ENCODE measurements at regions not wholly inside any gene's neighbourhood (a gene's known extent, or its start where the extent isn't known, plus 50 kb on each side); places are given as distances from the start of the nearest gene placed in this dataset.
"Not testable (repeated sequence)": the region's sequence is repeated elsewhere in the genome, so short reads cannot be mapped to it uniquely, and the experiment has no call there.

- H3K27ac ChIP-seq (ENCODE audit: low read length): no peak overlapping the region
- intact Hi-C loops (cut with micrococcal nuclease): no loop called here
- TF ChIP-seq, protein P1, sequence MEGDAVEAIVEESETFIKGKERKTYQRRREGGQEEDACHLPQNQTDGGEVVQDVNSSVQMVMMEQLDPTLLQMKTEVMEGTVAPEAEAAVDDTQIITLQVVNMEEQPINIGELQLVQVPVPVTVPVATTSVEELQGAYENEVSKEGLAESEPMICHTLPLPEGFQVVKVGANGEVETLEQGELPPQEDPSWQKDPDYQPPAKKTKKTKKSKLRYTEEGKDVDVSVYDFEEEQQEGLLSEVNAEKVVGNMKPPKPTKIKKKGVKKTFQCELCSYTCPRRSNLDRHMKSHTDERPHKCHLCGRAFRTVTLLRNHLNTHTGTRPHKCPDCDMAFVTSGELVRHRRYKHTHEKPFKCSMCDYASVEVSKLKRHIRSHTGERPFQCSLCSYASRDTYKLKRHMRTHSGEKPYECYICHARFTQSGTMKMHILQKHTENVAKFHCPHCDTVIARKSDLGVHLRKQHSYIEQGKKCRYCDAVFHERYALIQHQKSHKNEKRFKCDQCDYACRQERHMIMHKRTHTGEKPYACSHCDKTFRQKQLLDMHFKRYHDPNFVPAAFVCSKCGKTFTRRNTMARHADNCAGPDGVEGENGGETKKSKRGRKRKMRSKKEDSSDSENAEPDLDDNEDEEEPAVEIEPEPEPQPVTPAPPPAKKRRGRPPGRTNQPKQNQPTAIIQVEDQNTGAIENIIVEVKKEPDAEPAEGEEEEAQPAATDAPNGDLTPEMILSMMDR (IDR thresholded peaks at IDR 0.05): no peak
- ATAC-seq: no peak
- H3K4me3 ChIP-seq (ENCODE audit: low read length): no peak overlapping the region
- peaks cover 23 to 42% of the 10 kb centered on the region in 2 donors for H3K9me3 Mint-ChIP-seq
- WGBS (ENCODE audit: insufficient coverage): no CpG with 5 or more reads among the region's 1 CpG
- no peaks in the 10 kb centered on the region for H3K4me1 Mint-ChIP-seq
- no peaks in the 10 kb centered on the region for H3K4me1 ChIP-seq (ENCODE audit: control insufficient read depth, insufficient read depth, low read length)
- H3K27me3 ChIP-seq (ENCODE audit: control insufficient read depth, insufficient read depth, low read length): no peaks in the 10 kb centered on the region
- H3K36me3 Mint-ChIP-seq: peaks cover 22% of the 10 kb centered on the region
- no peak overlapping the region for H3K4me3 Mint-ChIP-seq
- peaks cover 16% of the 10 kb centered on the region for H3K9me3 ChIP-seq (ENCODE audit: control insufficient read depth, insufficient read depth, low read length)
- no peaks in the 10 kb centered on the region for H3K36me3 ChIP-seq (ENCODE audit: control insufficient read depth, insufficient read depth, low read length)
- no peak for DNase-seq
- H3K27ac Mint-ChIP-seq: no peak overlapping the region
- H3K27me3 Mint-ChIP-seq (ENCODE audit: low read depth in 2 of 2): no peaks in the 10 kb centered on the region
Observed at GRCh38 chr5:30438785-30439184, 754.7 kb upstream of the CDH6 start.

DNA sequence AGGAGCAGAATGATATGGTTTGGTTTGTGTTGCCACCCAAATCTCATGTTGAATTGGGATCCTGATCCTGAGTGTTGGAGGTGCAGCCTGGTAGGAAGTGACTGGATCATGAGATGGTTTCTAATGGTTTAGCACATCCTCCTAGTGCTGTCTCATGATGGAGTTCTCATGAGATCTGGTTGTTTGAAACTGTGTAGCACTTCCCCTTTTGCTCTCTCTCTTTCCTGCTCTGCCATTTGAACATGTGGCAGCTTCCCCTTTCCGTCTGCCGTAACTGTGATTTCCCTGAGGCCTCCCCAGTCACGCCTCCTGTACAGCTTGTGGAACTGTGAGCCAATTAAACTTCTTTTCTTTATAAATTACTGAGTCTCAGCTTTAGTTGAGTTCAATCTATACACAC is 756.8 kb upstream of the CDH6 start:
- no peaks in the 10 kb centered on the region for H3K27me3 Mint-ChIP-seq (ENCODE audit: low read depth in 2 of 2)
- no peak for DNase-seq
- Histone ChIP-seq H3K9me3 (ENCODE audit: control insufficient read depth, insufficient read depth, low read length) (peaks cover 16% of the 10 kb centered on the region), H3K27ac (ENCODE audit: low read length) (no peak overlapping the region), H3K36me3 (ENCODE audit: control insufficient read depth, insufficient read depth, low read length) (no peaks in the 10 kb centered on the region), H3K4me3 (ENCODE audit: low read length) (no peak overlapping the region), H3K27me3 (ENCODE audit: control insufficient read depth, insufficient read depth, low read length) (no peaks in the 10 kb centered on the region), H3K4me1 (ENCODE audit: control insufficient read depth, insufficient read depth, low read length) (no peaks in the 10 kb centered on the region)
- 0% methylated on average over 3 of the region's 3 CpGs for WGBS (ENCODE audit: insufficient coverage)
- intact Hi-C loops (cut with micrococcal nuclease): no loop called here
- ATAC-seq: no peak
- TF ChIP-seq, protein P1 (IDR thresholded peaks at IDR 0.05): no peak
- peaks cover 11% of the 10 kb centered on the region for H3K36me3 Mint-ChIP-seq
- peaks cover 20 to 38% of the 10 kb centered on the region in 2 donors for H3K9me3 Mint-ChIP-seq
- no peaks in the 10 kb centered on the region for H3K4me1 Mint-ChIP-seq
- no peak overlapping the region for H3K4me3 Mint-ChIP-seq
- no peak overlapping the region for H3K27ac Mint-ChIP-seq

GRCh38 chr5:30428866-30429407 is 764.5 kb upstream of the CDH6 start:
- H3K9me3 ChIP-seq (ENCODE audit: control insufficient read depth, insufficient read depth, low read length); H3K4me3 Mint-ChIP-seq; H3K4me1 Mint-ChIP-seq; intact Hi-C loops (cut with micrococcal nuclease); H3K27me3 Mint-ChIP-seq (ENCODE audit: low read depth in 2 of 2); H3K36me3 ChIP-seq (ENCODE audit: control insufficient read depth, insufficient read depth, low read length); H3K27ac ChIP-seq (ENCODE audit: low read length); H3K27ac Mint-ChIP-seq; H3K36me3 Mint-ChIP-seq; H3K27me3 ChIP-seq (ENCODE audit: control insufficient read depth, insufficient read depth, low read length); DNase-seq; H3K4me3 ChIP-seq (ENCODE audit: low read length); ATAC-seq; H3K4me1 ChIP-seq (ENCODE audit: control insufficient read depth, insufficient read depth, low read length): not testable (repeated sequence)
- 93% methylated on average over 19 of the region's 20 CpGs for WGBS (ENCODE audit: insufficient coverage)
- H3K9me3 Mint-ChIP-seq: peaks cover 10 to 22% of the 10 kb centered on the region in 2 donors

DNA sequence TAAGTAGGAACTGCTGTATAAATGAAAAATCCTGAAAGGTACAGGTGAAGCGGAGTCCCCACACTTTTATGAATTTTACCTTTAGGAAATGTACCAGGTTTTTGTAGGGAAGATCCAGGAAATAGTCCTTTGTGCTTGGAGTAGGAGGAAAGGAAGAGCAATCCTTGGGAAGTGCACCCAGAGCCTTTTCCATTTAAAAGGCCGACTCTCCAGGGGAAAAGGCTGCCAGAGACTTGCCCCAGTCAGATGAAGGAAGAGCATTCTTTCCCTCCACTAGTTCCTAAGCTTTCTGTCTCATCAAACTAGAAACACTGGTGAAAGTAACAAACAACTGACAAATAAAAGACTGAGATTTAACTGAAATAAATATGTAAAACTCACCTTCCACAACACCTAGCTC is 779.4 kb upstream of the CDH6 start:
- Mint-ChIP-seq H3K36me3 (peaks cover 10% of the 10 kb centered on the region), H3K4me1 (no peaks in the 10 kb centered on the region), H3K9me3 (peaks cover 2 to 17% of the 10 kb centered on the region in 2 donors), H3K27ac (no peak overlapping the region), H3K27me3 (ENCODE audit: low read depth in 2 of 2) (no peaks in the 10 kb centered on the region), H3K4me3 (no peak overlapping the region)
- DNase-seq (no peak), ATAC-seq (no peak)
- H3K4me1 ChIP-seq (ENCODE audit: control insufficient read depth, insufficient read depth, low read length): no peaks in the 10 kb centered on the region
- no peak overlapping the region for H3K4me3 ChIP-seq (ENCODE audit: low read length)
- H3K9me3 ChIP-seq (ENCODE audit: control insufficient read depth, insufficient read depth, low read length): no peaks in the 10 kb centered on the region
- H3K36me3 ChIP-seq (ENCODE audit: control insufficient read depth, insufficient read depth, low read length): no peaks in the 10 kb centered on the region
- H3K27ac ChIP-seq (ENCODE audit: low read length): no peak overlapping the region
- intact Hi-C loops (cut with micrococcal nuclease): no loop called here
- TF ChIP-seq, protein P1 (IDR thresholded peaks at IDR 0.05): no peak
- WGBS (ENCODE audit: insufficient coverage): 81% methylated on average over 2 of the region's 2 CpGs
- no peaks in the 10 kb centered on the region for H3K27me3 ChIP-seq (ENCODE audit: control insufficient read depth, insufficient read depth, low read length)
